Adrenal gland (tissue), 9 donors: ENCODE measurements at regions not wholly inside any gene's neighbourhood (a gene's known extent, or its start where the extent isn't known, plus 50 kb on each side); places are given as distances from the start of the nearest gene placed in this dataset.
"Not testable (repeated sequence)": the region's sequence is repeated elsewhere in the genome, so short reads cannot be mapped to it uniquely, and the experiment has no call there.

Experiments used
- DNase-seq, 7 donors: peaks; one replicate each; pipeline ENCODE4 v3.0.0-alpha.2; 2019 to 2020
- H3K27ac ChIP-seq, 5 donors: fragments of 200-600 bp; sonication (generic) in 4 of 5; 1 replicate in 3 of 5; 2 replicates in 2 of 5; pipeline versions ENCODE4 v1.5.1 to v1.8.0; 2016 to 2020; ENCODE audit warnings: mild to moderate bottlenecking in 1 of 5
- H3K27me3 ChIP-seq: fragments of 200-600 bp; 2 replicates; pipeline ENCODE4 v1.8.0; 2021
- H3K36me3 ChIP-seq, 2 donors: fragments of 200-600 bp; replicated peaks in 1 of 2; 1 replicate in 1 of 2; 2 replicates in 1 of 2; pipeline versions ENCODE4 v1.5.1 to v1.8.0; 2018 to 2022
- H3K4me1 ChIP-seq, 2 donors: fragments of 200-600 bp; replicated peaks in 1 of 2; 1 replicate in 1 of 2; 2 replicates in 1 of 2; pipeline versions ENCODE4 v1.5.1 to v1.8.0; 2018 to 2021
- H3K4me3 ChIP-seq, 4 donors: fragments of 200-600 bp; sonication (generic) in 3 of 4; one replicate each; pipeline ENCODE4 v1.5.1; 2016 to 2018
- H3K9me3 ChIP-seq, 3 donors: fragments of 200-600 bp; sonication (generic) in 1 of 3; replicated peaks in 1 of 3; 1 replicate in 2 of 3; 2 replicates in 1 of 3; pipeline versions ENCODE4 v1.5.1 to v1.8.0; 2016 to 2021
- POLR2A ChIP-seq, 2 donors: fragments of 450-650 bp; IDR thresholded peaks; one replicate each; pipeline ENCODE4 v1.6.1; 2017; ENCODE audit warnings: antibody characterized with exemption in 2 of 2, mild to moderate bottlenecking in 2 of 2, moderate library complexity in 1 of 2
- WGBS, 4 donors: extraction: QIAGEN DNeasy Blood & Tissue Kit in 2 of 4; methylation state at CpG; one replicate each; pipeline versions ENCODE4 v1.1.5 to v1.1.7; 2013 to 2017; 5-methylcytosine and 5-hydroxymethylcytosine counted together
- intact Hi-C, 2 donors: fragments of 100-400 bp; cut with DNase I; formaldehyde crosslinking; loops; one replicate each; pipeline versions ENCODE4 v1.14.1 to v1.15.0; 2022 to 2023
- TF ChIP-seq, protein P1 (sequence below), 6 experiments: fragments of 450-650 bp in 4 of 6; fragments of 200-600 bp in 2 of 6; sonication (generic) in 1 of 6; IDR thresholded peaks; 1 replicate in 5 of 6; 2 replicates in 1 of 6; pipeline versions ENCODE4 v1.5.1 to v1.8.0; 2016 to 2021; ENCODE audit warnings: antibody characterized with exemption in 6 of 6, mild to moderate bottlenecking in 2 of 6, moderate library complexity in 1 of 6
- donor health status: healthy with polysubstance abuse.
- donor health status: Bipolar disorder and iron deficiency.
- donor health status: DM: yes; HTN: yes; CAD: no.
- donor health status: DM: no; HTN: no; CAD: no.
- donor health status: DM: no; HTN: no; CAD: no.

DNA sequence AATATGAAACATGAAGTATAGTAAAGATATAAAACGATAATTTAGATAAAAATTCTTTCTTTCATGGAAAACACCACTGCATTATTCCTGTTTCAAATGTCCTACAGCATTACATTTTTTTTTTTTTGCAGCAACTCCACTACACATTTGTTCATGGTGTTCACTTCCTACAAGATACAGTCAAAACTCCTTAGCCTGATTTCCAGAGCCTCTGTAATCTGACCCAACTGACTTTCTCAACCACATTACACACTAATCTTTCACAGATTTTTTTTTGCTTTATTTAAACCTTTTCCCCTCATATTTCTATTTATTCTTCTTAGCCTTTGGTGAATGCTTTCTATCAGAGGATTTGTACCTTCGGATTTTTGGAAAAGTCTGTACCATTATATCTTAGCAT is 176.5 kb upstream of the PDE7B start:
- Histone ChIP-seq H3K4me1 (no peaks in the 10 kb centered on the region), H3K27me3 (no peaks in the 10 kb centered on the region), H3K9me3 (no peaks in the 10 kb centered on the region), H3K36me3 (no peaks in the 10 kb centered on the region), H3K27ac (no peak overlapping the region), H3K4me3 (no peak overlapping the region)
- no peak for DNase-seq
- intact Hi-C loops: no loop called here
- TF ChIP-seq POLR2A (IDR thresholded peaks at IDR 0.05): no peak
- TF ChIP-seq, protein P1, sequence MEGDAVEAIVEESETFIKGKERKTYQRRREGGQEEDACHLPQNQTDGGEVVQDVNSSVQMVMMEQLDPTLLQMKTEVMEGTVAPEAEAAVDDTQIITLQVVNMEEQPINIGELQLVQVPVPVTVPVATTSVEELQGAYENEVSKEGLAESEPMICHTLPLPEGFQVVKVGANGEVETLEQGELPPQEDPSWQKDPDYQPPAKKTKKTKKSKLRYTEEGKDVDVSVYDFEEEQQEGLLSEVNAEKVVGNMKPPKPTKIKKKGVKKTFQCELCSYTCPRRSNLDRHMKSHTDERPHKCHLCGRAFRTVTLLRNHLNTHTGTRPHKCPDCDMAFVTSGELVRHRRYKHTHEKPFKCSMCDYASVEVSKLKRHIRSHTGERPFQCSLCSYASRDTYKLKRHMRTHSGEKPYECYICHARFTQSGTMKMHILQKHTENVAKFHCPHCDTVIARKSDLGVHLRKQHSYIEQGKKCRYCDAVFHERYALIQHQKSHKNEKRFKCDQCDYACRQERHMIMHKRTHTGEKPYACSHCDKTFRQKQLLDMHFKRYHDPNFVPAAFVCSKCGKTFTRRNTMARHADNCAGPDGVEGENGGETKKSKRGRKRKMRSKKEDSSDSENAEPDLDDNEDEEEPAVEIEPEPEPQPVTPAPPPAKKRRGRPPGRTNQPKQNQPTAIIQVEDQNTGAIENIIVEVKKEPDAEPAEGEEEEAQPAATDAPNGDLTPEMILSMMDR (IDR thresholded peaks at IDR 0.05): no peak
- 76 to 88% (median 84%) methylated on average over 2 of the region's 2 CpGs for WGBS, 4 donors

DNA sequence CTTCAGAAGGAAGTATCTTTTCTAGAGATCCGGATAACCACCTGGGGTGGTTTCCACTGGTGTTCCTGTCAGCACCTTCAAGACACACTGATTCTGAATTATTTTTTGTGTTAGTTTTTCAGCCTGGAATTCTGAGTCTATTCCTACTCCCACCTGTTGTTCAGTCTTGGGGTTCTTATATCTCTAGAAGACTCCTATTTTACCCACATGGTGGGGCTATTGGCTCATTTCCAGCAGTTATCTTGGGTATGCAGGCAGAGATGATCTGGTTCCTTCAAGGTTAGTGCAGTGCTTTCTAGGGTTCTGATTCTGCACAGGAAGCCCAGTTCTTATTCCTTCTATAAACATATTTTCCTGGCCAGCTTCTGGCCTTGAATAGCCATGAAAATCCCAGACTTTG is 175.6 kb upstream of the PDE7B start:
- H3K27ac ChIP-seq: no peak overlapping the region
- DNase-seq: peak in 1 of 7 donors; percentile 9
- intact Hi-C loops: no loop called here
- WGBS, 4 donors: 36 to 61% (median 52%) methylated on average over 1 of the region's 1 CpG
- TF ChIP-seq, protein P1 (IDR thresholded peaks at IDR 0.05): no peak
- TF ChIP-seq POLR2A (IDR thresholded peaks at IDR 0.05): no peak
- H3K4me3 ChIP-seq: no peak overlapping the region
- no peaks in the 10 kb centered on the region for H3K36me3 ChIP-seq
- H3K27me3 ChIP-seq: no peaks in the 10 kb centered on the region
- H3K4me1 ChIP-seq: no peaks in the 10 kb centered on the region
- H3K9me3 ChIP-seq: no peaks in the 10 kb centered on the region

DNA sequence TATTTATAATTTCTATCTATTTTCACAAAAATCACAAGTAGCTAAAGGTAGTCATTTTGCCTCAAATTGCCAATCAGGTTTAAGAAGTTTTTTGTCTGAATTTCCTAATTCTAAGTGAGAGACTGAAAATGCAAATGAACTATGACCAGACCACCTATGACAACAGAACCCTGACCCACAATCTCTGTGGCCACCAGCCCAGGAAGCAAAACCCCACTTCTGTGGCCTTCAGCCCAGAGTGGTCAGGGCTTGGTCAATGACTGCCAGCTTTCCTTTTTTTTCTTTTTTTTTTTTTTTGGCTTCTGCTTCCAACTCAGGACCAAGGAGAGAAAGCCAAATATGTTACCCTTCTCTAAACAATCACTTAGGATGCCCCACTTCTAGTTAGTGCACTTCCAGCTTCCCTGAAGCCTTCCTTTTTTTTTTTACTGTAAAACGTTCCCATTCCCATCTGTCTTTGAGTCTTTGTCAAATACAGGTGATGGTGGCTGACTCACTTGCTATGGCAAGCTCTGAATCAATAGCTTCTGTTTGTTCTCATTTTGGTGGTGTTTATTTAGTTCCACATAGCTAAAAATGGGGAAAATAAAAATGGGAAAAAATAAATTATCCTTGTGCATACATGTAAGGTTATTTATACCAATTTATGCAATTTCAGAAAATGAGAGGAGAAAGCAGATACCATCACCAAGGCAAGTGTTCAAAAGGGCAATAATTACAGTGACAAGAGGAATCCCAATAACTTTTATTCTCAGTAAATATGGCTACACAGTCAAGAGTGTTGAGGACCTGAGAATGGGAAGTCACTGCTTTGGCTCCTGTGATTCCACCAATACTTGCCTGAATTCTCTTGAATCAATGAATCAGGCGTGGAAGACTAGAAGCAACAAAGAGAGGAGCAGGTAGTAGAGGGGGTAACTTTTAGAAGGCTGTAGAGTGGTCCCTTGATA is 170.3 kb upstream of the PDE7B start:
- Histone ChIP-seq H3K27ac (no peak overlapping the region), H3K9me3 (no peaks in the 10 kb centered on the region), H3K4me1 (no peaks in the 10 kb centered on the region), H3K27me3 (no peaks in the 10 kb centered on the region), H3K4me3 (no peak overlapping the region), H3K36me3 (no peaks in the 10 kb centered on the region)
- 65 to 82% (median 72%) methylated on average over 2 of the region's 2 CpGs for WGBS, 4 donors
- TF ChIP-seq, protein P1 (IDR thresholded peaks at IDR 0.05): no peak
- no peak for TF ChIP-seq POLR2A (IDR thresholded peaks at IDR 0.05)
- DNase-seq: no peak
- intact Hi-C loops: no loop called here

DNA sequence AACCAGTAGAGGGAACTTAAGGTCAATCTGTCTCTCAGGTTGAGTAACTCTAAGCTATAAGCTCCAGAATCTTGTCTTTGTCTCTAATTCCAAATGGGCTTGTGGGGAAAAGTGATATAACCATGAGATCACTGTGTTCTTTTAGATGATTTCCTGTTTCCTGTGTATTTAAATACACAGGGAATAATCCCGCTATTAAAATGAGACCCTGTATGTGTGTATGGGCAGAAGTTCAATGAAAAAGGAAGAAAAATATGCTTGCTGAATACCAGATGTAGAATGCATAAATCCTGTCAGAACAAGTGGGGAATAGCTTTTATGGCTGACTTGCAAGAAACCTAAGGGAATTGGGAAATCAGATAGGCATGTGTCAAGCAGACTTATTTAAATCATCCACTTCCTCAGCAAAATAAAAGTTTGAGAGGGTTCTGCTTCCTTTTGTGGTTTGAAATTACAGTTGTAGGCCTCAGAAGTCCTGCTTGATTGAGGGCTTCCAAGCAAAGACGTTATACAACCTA is 164.7 kb upstream of the PDE7B start:
- H3K36me3 ChIP-seq: no peaks in the 10 kb centered on the region
- H3K27ac ChIP-seq: peak overlapping the region in 1 of 5 donors; percentile 27
- no peaks in the 10 kb centered on the region for H3K9me3 ChIP-seq
- no peaks in the 10 kb centered on the region for H3K27me3 ChIP-seq
- DNase-seq: no peak
- H3K4me1 ChIP-seq: no peaks in the 10 kb centered on the region
- intact Hi-C loops: no loop called here
- H3K4me3 ChIP-seq: no peak overlapping the region
- TF ChIP-seq, protein P1 (IDR thresholded peaks at IDR 0.05): no peak
- no peak for TF ChIP-seq POLR2A (IDR thresholded peaks at IDR 0.05)
- 54 to 65% (median 59%) methylated on average over 2 of the region's 2 CpGs for WGBS, 4 donors

DNA sequence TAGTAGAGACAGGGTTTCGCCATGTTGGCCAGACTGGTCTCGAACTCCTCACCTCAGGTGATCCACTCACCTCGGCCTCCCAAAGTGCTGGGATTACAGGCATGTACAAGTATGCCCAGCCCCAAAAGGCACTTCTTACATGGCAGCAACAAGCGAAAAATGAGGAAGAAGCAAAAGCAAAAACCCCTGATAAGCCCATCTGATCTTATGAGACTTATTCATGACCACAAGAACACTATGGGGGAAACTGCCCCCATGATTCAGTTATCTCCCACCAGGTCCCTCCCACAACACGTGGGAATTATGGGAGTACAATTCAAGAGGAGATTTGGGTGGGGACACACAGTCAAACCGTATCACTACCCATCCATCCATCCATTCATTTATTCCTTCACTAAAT is 163.0 kb upstream of the PDE7B start:
- H3K27me3 ChIP-seq, intact Hi-C loops, H3K27ac ChIP-seq, H3K9me3 ChIP-seq, H3K36me3 ChIP-seq, DNase-seq, H3K4me3 ChIP-seq, H3K4me1 ChIP-seq: not testable (repeated sequence)
- whole genome bisulfite sequencing, 4 donors: 66 to 93% (median 81%) methylated on average over 6 of the region's 6 CpGs
